ENCODE measurements at regions not wholly inside any gene's neighbourhood (a gene's known extent, or its start where the extent isn't known, plus 50 kb on each side); places are given as distances from the start of the nearest gene placed in this dataset.

GRCh38 chr3:18838758-18839157 lies 309.6 kb upstream of the KCNH8 start:
- Histone ChIP-seq H3K36me3 (replicated peaks in 1 of 2; ENCODE audit: control insufficient read depth in 1 of 2, insufficient read depth in 2 of 2, low read length in 2 of 2) (no peaks in the 10 kb centered on the region), H3K4me1 (ENCODE audit: control insufficient read depth in 1 of 2, insufficient read depth in 2 of 2, low read length in 2 of 2) (no peaks in the 10 kb centered on the region), H3K4me2 (replicated peaks; ENCODE audit: extremely low read depth, low read length, poor library complexity, severe bottlenecking) (no peak overlapping the region), H4K20me1 (ENCODE audit: insufficient read depth, low read length) (no peaks in the 10 kb centered on the region), H3K4me3 (replicated peaks in 1 of 3; ENCODE audit: low read depth in 2 of 3, low read length in 3 of 3) (no peak overlapping the region), H2AFZ (ENCODE audit: insufficient read depth, low read depth, low read length, poor library complexity, severe bottlenecking) (no peak overlapping the region), H3K27me3 (ENCODE audit: control insufficient read depth in 2 of 2, insufficient read depth in 2 of 2, low read length in 2 of 2) (no peaks in the 10 kb centered on the region), H3K27ac (ENCODE audit: low read depth in 1 of 2, low read length in 2 of 2) (no peak overlapping the region), H3K9me3 (replicated peaks in 1 of 2; ENCODE audit: control insufficient read depth in 1 of 2, insufficient read depth in 1 of 2, low read length in 2 of 2) (no peaks in the 10 kb centered on the region), H3K79me2 (ENCODE audit: insufficient read depth, low read length) (no peaks in the 10 kb centered on the region), H3K9ac (ENCODE audit: insufficient read depth, low read length, poor library complexity, severe bottlenecking) (no peak overlapping the region)
- no peak for TF ChIP-seq CTCF (IDR thresholded peaks at IDR 0.05)
- no peak overlapping the region for H3K27ac Mint-ChIP-seq
- intact Hi-C loops (cut with micrococcal nuclease): no loop called here
- H3K4me3 Mint-ChIP-seq: no peak overlapping the region
- no peaks in the 10 kb centered on the region for H3K9me3 Mint-ChIP-seq
- no peaks in the 10 kb centered on the region for H3K36me3 Mint-ChIP-seq
- DNase-seq: no peak
- WGBS (ENCODE audit: insufficient coverage): no CpG with 5 or more reads among the region's 1 CpG
- H3K27me3 Mint-ChIP-seq (ENCODE audit: low read depth in 3 of 3): no peaks in the 10 kb centered on the region
- peaks cover 5% of the 10 kb centered on the region for H3K4me1 Mint-ChIP-seq

GRCh38 chr3:18837137-18837755 lies 311.1 kb upstream of the KCNH8 start:
- H3K27me3 Mint-ChIP-seq (ENCODE audit: low read depth in 3 of 3): no peaks in the 10 kb centered on the region
- H3K4me3 ChIP-seq (replicated peaks in 1 of 3; ENCODE audit: low read depth in 2 of 3, low read length in 3 of 3): no peak overlapping the region
- H3K9ac ChIP-seq (ENCODE audit: insufficient read depth, low read length, poor library complexity, severe bottlenecking): no peak overlapping the region
- H3K27ac Mint-ChIP-seq: no peak overlapping the region
- no peaks in the 10 kb centered on the region for H3K9me3 ChIP-seq (replicated peaks in 1 of 2; ENCODE audit: control insufficient read depth in 1 of 2, insufficient read depth in 1 of 2, low read length in 2 of 2)
- H3K4me1 ChIP-seq (ENCODE audit: control insufficient read depth in 1 of 2, insufficient read depth in 2 of 2, low read length in 2 of 2): no peaks in the 10 kb centered on the region
- no peak overlapping the region for H3K27ac ChIP-seq (ENCODE audit: low read depth in 1 of 2, low read length in 2 of 2)
- WGBS (ENCODE audit: insufficient coverage): 0% methylated on average over 1 of the region's 3 CpGs
- intact Hi-C loops (cut with micrococcal nuclease): no loop called here
- no peaks in the 10 kb centered on the region for H3K79me2 ChIP-seq (ENCODE audit: insufficient read depth, low read length)
- no peaks in the 10 kb centered on the region for H3K36me3 Mint-ChIP-seq
- TF ChIP-seq CTCF (IDR thresholded peaks at IDR 0.05): no peak
- H4K20me1 ChIP-seq (ENCODE audit: insufficient read depth, low read length): no peaks in the 10 kb centered on the region
- no peak overlapping the region for H3K4me2 ChIP-seq (replicated peaks; ENCODE audit: extremely low read depth, low read length, poor library complexity, severe bottlenecking)
- no peaks in the 10 kb centered on the region for H3K27me3 ChIP-seq (ENCODE audit: control insufficient read depth in 2 of 2, insufficient read depth in 2 of 2, low read length in 2 of 2)
- H3K9me3 Mint-ChIP-seq: peaks cover 0 to 3% (median 0%) of the 10 kb centered on the region in 7 donors
- no peak overlapping the region for H3K4me3 Mint-ChIP-seq
- H3K36me3 ChIP-seq (replicated peaks in 1 of 2; ENCODE audit: control insufficient read depth in 1 of 2, insufficient read depth in 2 of 2, low read length in 2 of 2): no peaks in the 10 kb centered on the region
- no peak for DNase-seq
- H2AFZ ChIP-seq (ENCODE audit: insufficient read depth, low read depth, low read length, poor library complexity, severe bottlenecking): no peak overlapping the region
- H3K4me1 Mint-ChIP-seq: peaks cover 5% of the 10 kb centered on the region
